CD4-positive, alpha-beta T cell (primary cell): ENCODE measurements at regions not wholly inside any gene's neighbourhood (a gene's known extent, or its start where the extent isn't known, plus 50 kb on each side); places are given as distances from the start of the nearest gene placed in this dataset.

Source experiments
- ATAC-seq: fragments of 200-7000 bp; cut with Tn5 transposase; one replicate; pipeline ENCODE4 v1.10.0; 2022; ENCODE audit warnings: mild to moderate bottlenecking; ENCODE audit not compliant: poor library complexity
- CTCF ChIA-PET: fragments of 350-600 bp; sonication (Branson Sonifier 250); formaldehyde crosslinking; loops from one replicate; lab custom pipeline; 2021; ENCODE audit warnings: antibody characterized with exemption, inconsistent platforms; lab: Charles Lee
- POLR2A ChIA-PET: fragments of 350-600 bp; sonication (Branson Sonifier 250); formaldehyde crosslinking; loops from one replicate; lab custom pipeline; 2021; ENCODE audit warnings: antibody characterized with exemption, inconsistent platforms; lab: Charles Lee
- DNase-seq, 14 experiments: peaks; one replicate each; pipeline ENCODE4 v3.0.0-alpha.2; 2013 to 2020; ENCODE audit warnings: mixed read lengths in 2 of 14
- H3K27ac ChIP-seq, 2 donors: one replicate each; pipeline versions ENCODE4 v1.5.1 to v1.7.0; 2013; ENCODE audit warnings: low read length in 2 of 2, low read depth in 1 of 2, mild to moderate bottlenecking in 1 of 2
- H3K27me3 ChIP-seq, 2 experiments: 1 replicate in 1 of 2; 2 replicates in 1 of 2; pipeline versions ENCODE4 v1.6.1 to v1.7.0; 2013; ENCODE audit warnings: low read length in 2 of 2, control low read depth in 1 of 2, mild to moderate bottlenecking in 1 of 2, moderate library complexity in 1 of 2; ENCODE audit not compliant: insufficient read depth in 2 of 2, control insufficient read depth in 1 of 2
- H3K36me3 ChIP-seq: one replicate; pipeline ENCODE4 v1.6.1; 2013; ENCODE audit warnings: low read length, control low read depth; ENCODE audit not compliant: insufficient read depth
- H3K4me1 ChIP-seq: one replicate; pipeline ENCODE4 v1.6.1; 2013; ENCODE audit warnings: low read length, control low read depth; ENCODE audit not compliant: insufficient read depth
- H3K4me3 ChIP-seq: one replicate; pipeline ENCODE4 v1.5.1; 2013; ENCODE audit warnings: mild to moderate bottlenecking, low read length, moderate library complexity
- H3K9me3 ChIP-seq, 2 experiments: 1 replicate in 1 of 2; 2 replicates in 1 of 2; pipeline versions ENCODE4 v1.6.1 to v1.7.0; 2013; ENCODE audit warnings: low read length in 2 of 2, mild to moderate bottlenecking in 2 of 2, control low read depth in 1 of 2, moderate library complexity in 1 of 2; ENCODE audit not compliant: control insufficient read depth in 1 of 2, insufficient read depth in 1 of 2
- H3K27ac Mint-ChIP-seq: one replicate; pipeline ENCODE4 v1.8.0; 2020; ENCODE audit warnings: mixed read lengths
- H3K27me3 Mint-ChIP-seq: one replicate; pipeline ENCODE4 v1.8.0; 2021; ENCODE audit warnings: mixed read lengths
- H3K36me3 Mint-ChIP-seq: one replicate; pipeline ENCODE4 v1.8.0; 2021; ENCODE audit warnings: low read depth, mixed read lengths
- H3K4me1 Mint-ChIP-seq: one replicate; pipeline ENCODE4 v1.8.0; 2021; ENCODE audit warnings: low read depth, mixed read lengths
- H3K4me3 Mint-ChIP-seq: one replicate; pipeline ENCODE4 v1.8.0; 2020; ENCODE audit warnings: mild to moderate bottlenecking, mixed read lengths
- H3K9me3 Mint-ChIP-seq: one replicate; pipeline ENCODE4 v1.8.0; 2020; ENCODE audit warnings: mixed read lengths
- intact Hi-C, 2 experiments: fragments of 100-400 bp; cut with DNase I in 1 of 2; cut with micrococcal nuclease in 1 of 2; formaldehyde crosslinking; loops; one replicate each; pipeline versions ENCODE4 v1.15.1 to v1.9.0; 2023 to 2025; cut with DNase I, micrococcal nuclease
- TF ChIP-seq, protein P1 (sequence below): fragments of 200-600 bp; IDR thresholded peaks from one replicate; pipeline ENCODE4 v1.8.0; 2022; ENCODE audit warnings: antibody characterized with exemption, mild to moderate bottlenecking

- ChIA-PET CTCF (no interaction called here), POLR2A (no interaction called here)
- Mint-ChIP-seq H3K27ac (no peak overlapping the region), H3K27me3 (no peaks in the 10 kb centered on the region), H3K36me3 (no peaks in the 10 kb centered on the region), H3K4me3 (no peak overlapping the region), H3K9me3 (peaks cover 5% of the 10 kb centered on the region), H3K4me1 (no peaks in the 10 kb centered on the region)
- ATAC-seq (no peak), DNase-seq (no peak)
- H3K4me1 ChIP-seq, result no peaks in the 10 kb centered on the region
- intact Hi-C loops, result no loop called here
- no peak overlapping the region for H3K27ac ChIP-seq
- TF ChIP-seq, protein P1, sequence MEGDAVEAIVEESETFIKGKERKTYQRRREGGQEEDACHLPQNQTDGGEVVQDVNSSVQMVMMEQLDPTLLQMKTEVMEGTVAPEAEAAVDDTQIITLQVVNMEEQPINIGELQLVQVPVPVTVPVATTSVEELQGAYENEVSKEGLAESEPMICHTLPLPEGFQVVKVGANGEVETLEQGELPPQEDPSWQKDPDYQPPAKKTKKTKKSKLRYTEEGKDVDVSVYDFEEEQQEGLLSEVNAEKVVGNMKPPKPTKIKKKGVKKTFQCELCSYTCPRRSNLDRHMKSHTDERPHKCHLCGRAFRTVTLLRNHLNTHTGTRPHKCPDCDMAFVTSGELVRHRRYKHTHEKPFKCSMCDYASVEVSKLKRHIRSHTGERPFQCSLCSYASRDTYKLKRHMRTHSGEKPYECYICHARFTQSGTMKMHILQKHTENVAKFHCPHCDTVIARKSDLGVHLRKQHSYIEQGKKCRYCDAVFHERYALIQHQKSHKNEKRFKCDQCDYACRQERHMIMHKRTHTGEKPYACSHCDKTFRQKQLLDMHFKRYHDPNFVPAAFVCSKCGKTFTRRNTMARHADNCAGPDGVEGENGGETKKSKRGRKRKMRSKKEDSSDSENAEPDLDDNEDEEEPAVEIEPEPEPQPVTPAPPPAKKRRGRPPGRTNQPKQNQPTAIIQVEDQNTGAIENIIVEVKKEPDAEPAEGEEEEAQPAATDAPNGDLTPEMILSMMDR, result no peak
- no peaks in the 10 kb centered on the region for H3K36me3 ChIP-seq
- H3K9me3 ChIP-seq, result no peaks in the 10 kb centered on the region
- no peaks in the 10 kb centered on the region for H3K27me3 ChIP-seq
- no peak overlapping the region for H3K4me3 ChIP-seq
Measured at GRCh38 chr1:78263459-78263858, 217.7 kb downstream of the GIPC2 start.

GRCh38 chr1:78263946-78264345 is 218.2 kb downstream of the GIPC2 start:
- H3K36me3 Mint-ChIP-seq, result no peaks in the 10 kb centered on the region
- TF ChIP-seq, protein P1, result no peak
- intact Hi-C loops, result no loop called here
- DNase-seq (no peak), ATAC-seq (no peak)
- no peak overlapping the region for H3K4me3 Mint-ChIP-seq
- Histone ChIP-seq H3K27me3 (no peaks in the 10 kb centered on the region), H3K36me3 (no peaks in the 10 kb centered on the region), H3K4me3 (no peak overlapping the region), H3K4me1 (no peaks in the 10 kb centered on the region), H3K27ac (no peak overlapping the region), H3K9me3 (no peaks in the 10 kb centered on the region)
- ChIA-PET CTCF (no interaction called here), POLR2A (no interaction called here)
- H3K27ac Mint-ChIP-seq, result no peak overlapping the region
- H3K27me3 Mint-ChIP-seq, result no peaks in the 10 kb centered on the region
- peaks cover 5% of the 10 kb centered on the region for H3K9me3 Mint-ChIP-seq
- H3K4me1 Mint-ChIP-seq, result no peaks in the 10 kb centered on the region

GRCh38 chr1:78267513-78268218 is 221.9 kb downstream of the GIPC2 start:
- no peak for ATAC-seq
- no peaks in the 10 kb centered on the region for H3K4me1 ChIP-seq
- no peak overlapping the region for H3K27ac Mint-ChIP-seq
- POLR2A ChIA-PET, result no interaction called here
- no peaks in the 10 kb centered on the region for H3K36me3 ChIP-seq
- H3K4me3 ChIP-seq, result no peak overlapping the region
- TF ChIP-seq, protein P1, result no peak
- H3K36me3 Mint-ChIP-seq, result no peaks in the 10 kb centered on the region
- no peak for DNase-seq
- CTCF ChIA-PET, result no interaction called here
- no peaks in the 10 kb centered on the region for H3K9me3 ChIP-seq
- no peaks in the 10 kb centered on the region for H3K4me1 Mint-ChIP-seq
- intact Hi-C loops, result no loop called here
- H3K27me3 Mint-ChIP-seq, result no peaks in the 10 kb centered on the region
- H3K27ac ChIP-seq, result no peak overlapping the region
- H3K9me3 Mint-ChIP-seq, result peaks cover 3% of the 10 kb centered on the region
- H3K4me3 Mint-ChIP-seq, result no peak overlapping the region
- no peaks in the 10 kb centered on the region for H3K27me3 ChIP-seq
